ENCODE measurements at regions not wholly inside any gene's neighbourhood (a gene's known extent, or its start where the extent isn't known, plus 50 kb on each side); places are given as distances from the start of the nearest gene placed in this dataset.
A peak's percentile ranks its signal among the peaks of the same experiment; 100 is the strongest.

- no peaks in the 10 kb centered on the region for H3K36me3 Mint-ChIP-seq (ENCODE audit: low read depth)
- H3K27me3 Mint-ChIP-seq (ENCODE audit: insufficient read depth), result no peaks in the 10 kb centered on the region
- H3K27ac Mint-ChIP-seq, result no peak overlapping the region
- peaks cover 39% of the 10 kb centered on the region for H3K4me1 Mint-ChIP-seq (ENCODE audit: low read depth)
- H3K4me3 Mint-ChIP-seq, result no peak overlapping the region
- intact Hi-C loops (cut with micrococcal nuclease), result loop anchor here (5.0 to 10.0 kb wide), 2 partner anchors 73 to 235 kb away; no protein-coding TSS in a partner anchor
- no peak for DNase-seq (ENCODE audit: low spot score)
- H3K9me3 Mint-ChIP-seq, result no peaks in the 10 kb centered on the region
Measured at GRCh38 chr3:72340056-72340455, 508.2 kb downstream of the SHQ1 start.

- Mint-ChIP-seq H3K9me3 (no peaks in the 10 kb centered on the region), H3K27me3 (ENCODE audit: insufficient read depth) (no peaks in the 10 kb centered on the region), H3K4me1 (ENCODE audit: low read depth) (peaks cover 35% of the 10 kb centered on the region), H3K36me3 (ENCODE audit: low read depth) (no peaks in the 10 kb centered on the region), H3K27ac (no peak overlapping the region), H3K4me3 (no peak overlapping the region)
- DNase-seq (ENCODE audit: low spot score), result no peak
- intact Hi-C loops (cut with micrococcal nuclease), result loop anchor here (1.0 to 10.0 kb wide), 7 partner anchors 72 to 289 kb away; no protein-coding TSS in a partner anchor
Measured at GRCh38 chr3:72339670-72340030, 508.6 kb downstream of the SHQ1 start.

GRCh38 chr3:72338942-72339669 lies 509.1 kb downstream of the SHQ1 start:
- Mint-ChIP-seq H3K27me3 (ENCODE audit: insufficient read depth) (peaks cover 2% of the 10 kb centered on the region), H3K9me3 (no peaks in the 10 kb centered on the region), H3K36me3 (ENCODE audit: low read depth) (no peaks in the 10 kb centered on the region), H3K4me1 (ENCODE audit: low read depth) (peaks cover 29% of the 10 kb centered on the region), H3K4me3 (no peak overlapping the region), H3K27ac (no peak overlapping the region)
- peak; percentile 19 for DNase-seq (ENCODE audit: low spot score)
- intact Hi-C loops (cut with micrococcal nuclease), result loop anchor here (1.0 to 2.0 kb wide), 10 partner anchors 27 to 361 kb away; no protein-coding TSS in a partner anchor

GRCh38 chr3:72338082-72338941 lies 509.9 kb downstream of the SHQ1 start:
- H3K4me3 Mint-ChIP-seq, result no peak overlapping the region
- intact Hi-C loops (cut with micrococcal nuclease), result loop anchor here (1.0 to 2.0 kb wide), 9 partner anchors 26 to 360 kb away; no protein-coding TSS in a partner anchor
- H3K4me1 Mint-ChIP-seq (ENCODE audit: low read depth), result peaks cover 22% of the 10 kb centered on the region
- no peaks in the 10 kb centered on the region for H3K36me3 Mint-ChIP-seq (ENCODE audit: low read depth)
- H3K9me3 Mint-ChIP-seq, result no peaks in the 10 kb centered on the region
- no peak for DNase-seq (ENCODE audit: low spot score)
- no peak overlapping the region for H3K27ac Mint-ChIP-seq
- peaks cover 2% of the 10 kb centered on the region for H3K27me3 Mint-ChIP-seq (ENCODE audit: insufficient read depth)

GRCh38 chr3:72337480-72337855 lies 510.8 kb downstream of the SHQ1 start:
- no peak for DNase-seq (ENCODE audit: low spot score)
- peaks cover 2% of the 10 kb centered on the region for H3K27me3 Mint-ChIP-seq (ENCODE audit: insufficient read depth)
- peaks cover 13% of the 10 kb centered on the region for H3K4me1 Mint-ChIP-seq (ENCODE audit: low read depth)
- no peaks in the 10 kb centered on the region for H3K9me3 Mint-ChIP-seq
- no peaks in the 10 kb centered on the region for H3K36me3 Mint-ChIP-seq (ENCODE audit: low read depth)
- intact Hi-C loops (cut with micrococcal nuclease), result no loop called here
- H3K4me3 Mint-ChIP-seq, result no peak overlapping the region
- H3K27ac Mint-ChIP-seq, result no peak overlapping the region

- intact Hi-C loops (cut with micrococcal nuclease), result no loop called here
- Mint-ChIP-seq H3K27me3 (ENCODE audit: insufficient read depth) (peaks cover 2% of the 10 kb centered on the region), H3K4me1 (ENCODE audit: low read depth) (peaks cover 11% of the 10 kb centered on the region), H3K27ac (peak overlapping the region; percentile 50), H3K9me3 (no peaks in the 10 kb centered on the region), H3K36me3 (ENCODE audit: low read depth) (no peaks in the 10 kb centered on the region), H3K4me3 (no peak overlapping the region)
- no peak for DNase-seq (ENCODE audit: low spot score)
Measured at GRCh38 chr3:72336821-72337479, 511.3 kb downstream of the SHQ1 start.

- Mint-ChIP-seq H3K4me1 (ENCODE audit: low read depth) (peaks cover 4% of the 10 kb centered on the region), H3K36me3 (ENCODE audit: low read depth) (no peaks in the 10 kb centered on the region), H3K27ac (peak overlapping the region; percentile 50), H3K9me3 (no peaks in the 10 kb centered on the region), H3K4me3 (no peak overlapping the region), H3K27me3 (ENCODE audit: insufficient read depth) (peaks cover 2% of the 10 kb centered on the region)
- intact Hi-C loops (cut with micrococcal nuclease), result no loop called here
- no peak for DNase-seq (ENCODE audit: low spot score)
Measured at GRCh38 chr3:72336114-72336651, 512.1 kb downstream of the SHQ1 start.

- no peak overlapping the region for H3K4me3 Mint-ChIP-seq
- no peak overlapping the region for H3K27ac Mint-ChIP-seq
- DNase-seq (ENCODE audit: low spot score), result no peak
- no peaks in the 10 kb centered on the region for H3K4me1 Mint-ChIP-seq (ENCODE audit: low read depth)
- peaks cover 2% of the 10 kb centered on the region for H3K27me3 Mint-ChIP-seq (ENCODE audit: insufficient read depth)
- no peaks in the 10 kb centered on the region for H3K9me3 Mint-ChIP-seq
- intact Hi-C loops (cut with micrococcal nuclease), result no loop called here
- no peaks in the 10 kb centered on the region for H3K36me3 Mint-ChIP-seq (ENCODE audit: low read depth)
Measured at GRCh38 chr3:72335458-72336095, 512.7 kb downstream of the SHQ1 start.

- H3K4me1 Mint-ChIP-seq (ENCODE audit: low read depth), result no peaks in the 10 kb centered on the region
- H3K4me3 Mint-ChIP-seq, result no peak overlapping the region
- H3K36me3 Mint-ChIP-seq (ENCODE audit: low read depth), result no peaks in the 10 kb centered on the region
- no peak overlapping the region for H3K27ac Mint-ChIP-seq
- no peak for DNase-seq (ENCODE audit: low spot score)
- no peaks in the 10 kb centered on the region for H3K9me3 Mint-ChIP-seq
- intact Hi-C loops (cut with micrococcal nuclease), result no loop called here
- peaks cover 2% of the 10 kb centered on the region for H3K27me3 Mint-ChIP-seq (ENCODE audit: insufficient read depth)
Measured at GRCh38 chr3:72334681-72335457, 513.4 kb downstream of the SHQ1 start.

- Mint-ChIP-seq H3K27ac (no peak overlapping the region), H3K27me3 (ENCODE audit: insufficient read depth) (peaks cover 7% of the 10 kb centered on the region), H3K36me3 (ENCODE audit: low read depth) (no peaks in the 10 kb centered on the region), H3K9me3 (peaks cover 2% of the 10 kb centered on the region), H3K4me1 (ENCODE audit: low read depth) (no peaks in the 10 kb centered on the region), H3K4me3 (no peak overlapping the region)
- no peak for DNase-seq (ENCODE audit: low spot score)
- intact Hi-C loops (cut with micrococcal nuclease), result no loop called here
Measured at GRCh38 chr3:72332689-72333088, 515.6 kb downstream of the SHQ1 start.

- H3K4me3 Mint-ChIP-seq, result no peak overlapping the region
- H3K27ac Mint-ChIP-seq, result no peak overlapping the region
- no peak for DNase-seq (ENCODE audit: low spot score)
- H3K27me3 Mint-ChIP-seq (ENCODE audit: insufficient read depth), result peaks cover 7% of the 10 kb centered on the region
- H3K4me1 Mint-ChIP-seq (ENCODE audit: low read depth), result no peaks in the 10 kb centered on the region
- H3K36me3 Mint-ChIP-seq (ENCODE audit: low read depth), result no peaks in the 10 kb centered on the region
- intact Hi-C loops (cut with micrococcal nuclease), result no loop called here
- peaks cover 8% of the 10 kb centered on the region for H3K9me3 Mint-ChIP-seq
Measured at GRCh38 chr3:72332036-72332435, 516.2 kb downstream of the SHQ1 start.

GRCh38 chr3:72331076-72331475 lies 517.2 kb downstream of the SHQ1 start:
- Mint-ChIP-seq H3K27ac (no peak overlapping the region), H3K4me1 (ENCODE audit: low read depth) (no peaks in the 10 kb centered on the region), H3K4me3 (no peak overlapping the region), H3K36me3 (ENCODE audit: low read depth) (no peaks in the 10 kb centered on the region), H3K27me3 (ENCODE audit: insufficient read depth) (peaks cover 7% of the 10 kb centered on the region), H3K9me3 (peaks cover 10% of the 10 kb centered on the region)
- intact Hi-C loops (cut with micrococcal nuclease), result no loop called here
- no peak for DNase-seq (ENCODE audit: low spot score)

Data from activated T-helper 1 cell treated with anti-CD3 and anti-CD28 coated beads, Interleukin-12 subunit alpha, Interleukin-12 subunit beta, Interleukin-2, Interleukin-4 antibody, amounts not matched to agents 30 ng/mL and 10 ng/mL and 1 ng/mL, durations not matched to agents 14 hours and 24 hours and 36 hours (primary cell).